ENCODE measurements at regions not wholly inside any gene's neighbourhood (a gene's known extent, or its start where the extent isn't known, plus 50 kb on each side); places are given as distances from the start of the nearest gene placed in this dataset.

DNA sequence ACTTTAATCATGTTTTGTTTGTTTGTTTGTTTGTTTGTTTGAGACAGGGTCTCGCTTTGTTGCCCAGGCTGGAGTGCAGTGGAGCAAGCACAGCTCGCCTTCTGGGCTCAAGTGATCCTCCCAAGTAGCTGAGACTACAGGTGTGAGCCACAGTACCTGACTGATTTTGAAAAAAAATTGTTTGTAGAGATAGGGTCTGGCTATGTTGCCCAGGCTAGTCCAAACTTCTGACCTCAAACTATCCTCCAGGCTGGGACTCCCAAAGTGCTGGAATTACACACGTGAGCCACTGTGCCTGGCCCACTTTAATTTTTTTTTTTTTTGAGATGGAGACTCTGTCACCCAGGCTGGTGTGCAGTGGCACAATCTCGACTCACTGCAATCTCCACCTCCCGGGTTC lies 74.8 kb upstream of the CLDN5 start:
- no peak for TF ChIP-seq CTCF (IDR thresholded peaks at IDR 0.05)
- TF ChIP-seq EZH2phosphoT487 (IDR thresholded peaks at IDR 0.05), result no peak
- TF ChIP-seq EZH2 (IDR thresholded peaks at IDR 0.05), result no peak
